Erythroblast (primary cell): ENCODE measurements at regions not wholly inside any gene's neighbourhood (a gene's known extent, or its start where the extent isn't known, plus 50 kb on each side); places are given as distances from the start of the nearest gene placed in this dataset.

Experiments used
- GATA1 ChIP-seq: IDR thresholded peaks from 2 replicates; pipeline ENCODE4 v1.6.1; 2011; ENCODE audit warnings: low read depth, mild to moderate bottlenecking, control low read depth, low read length, moderate library complexity
- POLR2A ChIP-seq: IDR thresholded peaks from 2 replicates; pipeline ENCODE4 v1.6.1; 2011; ENCODE audit warnings: mild to moderate bottlenecking, low read length

DNA sequence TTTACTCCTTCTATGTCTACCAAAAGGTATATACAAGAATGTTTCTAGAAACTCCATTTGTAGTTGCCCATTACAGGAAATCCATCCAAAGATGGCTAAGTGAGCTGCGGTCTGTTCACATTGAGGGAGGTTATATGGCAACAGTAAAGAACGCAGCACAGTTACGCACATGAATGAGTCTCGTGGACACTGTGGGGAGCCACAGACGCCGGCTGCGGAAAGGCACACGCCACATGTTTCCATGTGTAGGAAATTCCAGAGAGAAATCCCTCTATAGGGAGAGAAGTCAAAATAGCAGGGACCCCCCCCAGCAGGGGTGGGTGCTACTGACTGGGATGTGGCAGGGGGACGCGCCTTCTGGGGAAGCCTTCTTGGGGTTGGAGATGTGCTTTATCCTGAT lies 139.0 kb upstream of the NCOR2 start:
- TF ChIP-seq POLR2A (no peak), GATA1 (no peak)
